ENCODE measurements at regions not wholly inside any gene's neighbourhood (a gene's known extent, or its start where the extent isn't known, plus 50 kb on each side); places are given as distances from the start of the nearest gene placed in this dataset.
A peak's percentile ranks its signal among the peaks of the same experiment; 100 is the strongest.

- intact Hi-C loops (cut with DNase I): no loop called here
- Histone ChIP-seq H3K36me3 (no peaks in the 10 kb centered on the region), H3K27ac (no peak overlapping the region), H3K4me1 (no peaks in the 10 kb centered on the region), H3K9me3 (no peaks in the 10 kb centered on the region), H3K27me3 (no peaks in the 10 kb centered on the region), H3K4me3 (no peak overlapping the region)
- TF ChIP-seq CTCF (IDR thresholded peaks at IDR 0.05): no peak
- ATAC-seq: peak; percentile 90
- DNase-seq: no peak
Measured at GRCh38 chr7:42351316-42351935, 114.4 kb upstream of the GLI3 start.

GRCh38 chr7:42350801-42351200 lies 113.8 kb upstream of the GLI3 start:
- Histone ChIP-seq H3K4me1 (no peaks in the 10 kb centered on the region), H3K9me3 (no peaks in the 10 kb centered on the region), H3K36me3 (no peaks in the 10 kb centered on the region), H3K27ac (no peak overlapping the region), H3K27me3 (no peaks in the 10 kb centered on the region), H3K4me3 (no peak overlapping the region)
- ATAC-seq: peak; percentile 20
- intact Hi-C loops (cut with DNase I): no loop called here
- peak in 1 of 4 donors; percentile 21 for DNase-seq
- no peak for TF ChIP-seq CTCF (IDR thresholded peaks at IDR 0.05)

- Histone ChIP-seq H3K9me3 (no peaks in the 10 kb centered on the region), H3K4me1 (no peaks in the 10 kb centered on the region), H3K27me3 (no peaks in the 10 kb centered on the region), H3K27ac (no peak overlapping the region), H3K4me3 (no peak overlapping the region), H3K36me3 (no peaks in the 10 kb centered on the region)
- DNase-seq (no peak), ATAC-seq (no peak)
- intact Hi-C loops (cut with DNase I): no loop called here
- no peak for TF ChIP-seq CTCF (IDR thresholded peaks at IDR 0.05)
Measured at GRCh38 chr7:42348631-42349030, 111.6 kb upstream of the GLI3 start.

- H3K27ac ChIP-seq: no peak overlapping the region
- no peaks in the 10 kb centered on the region for H3K9me3 ChIP-seq
- no peaks in the 10 kb centered on the region for H3K36me3 ChIP-seq
- DNase-seq (no peak), ATAC-seq (no peak)
- no peaks in the 10 kb centered on the region for H3K27me3 ChIP-seq
- intact Hi-C loops (cut with DNase I): no loop called here
- no peaks in the 10 kb centered on the region for H3K4me1 ChIP-seq
- no peak overlapping the region for H3K4me3 ChIP-seq
- no peak for TF ChIP-seq CTCF (IDR thresholded peaks at IDR 0.05)
Measured at GRCh38 chr7:42348071-42348470, 111.1 kb upstream of the GLI3 start.

- ATAC-seq: no peak
- no peaks in the 10 kb centered on the region for H3K9me3 ChIP-seq
- H3K4me3 ChIP-seq: no peak overlapping the region
- TF ChIP-seq CTCF (IDR thresholded peaks at IDR 0.05): no peak
- DNase-seq: no peak
- intact Hi-C loops (cut with DNase I): no loop called here
- H3K36me3 ChIP-seq: no peaks in the 10 kb centered on the region
- H3K27ac ChIP-seq: no peak overlapping the region
- no peaks in the 10 kb centered on the region for H3K4me1 ChIP-seq
- H3K27me3 ChIP-seq: no peaks in the 10 kb centered on the region
Measured at GRCh38 chr7:42347616-42348015, 110.6 kb upstream of the GLI3 start.
